ENCODE measurements at regions not wholly inside any gene's neighbourhood (a gene's known extent, or its start where the extent isn't known, plus 50 kb on each side); places are given as distances from the start of the nearest gene placed in this dataset.

DNA sequence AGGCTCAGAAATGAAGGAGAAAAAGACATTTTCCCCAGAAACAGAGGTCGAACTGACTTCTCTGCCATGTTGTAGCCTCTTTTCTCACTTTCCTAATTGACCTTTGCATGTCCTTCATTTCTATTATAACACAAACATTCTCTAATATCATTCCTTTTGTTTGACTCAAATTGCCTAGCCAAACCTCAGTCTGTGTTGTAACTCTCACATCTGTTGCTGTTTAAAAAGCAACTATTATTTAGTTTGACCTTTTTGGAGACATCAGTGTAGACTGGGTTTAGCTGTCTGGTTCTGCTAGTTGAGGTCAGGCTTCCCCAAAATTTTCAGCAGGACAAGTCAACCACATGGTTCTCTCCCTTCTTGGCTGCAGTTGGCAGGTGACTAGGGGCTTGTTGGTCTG, 371.5 kb downstream of the NLGN4Y start:
- 15 to 20% methylated on average over 1 of the region's 1 CpG for WGBS, 2 experiments (ENCODE audit: low coverage in 1 of 2, low lambda C conversion rate in 2 of 2, missing lambda C conversion rate in 2 of 2)
- H3K4me1 ChIP-seq (ENCODE audit: insufficient read depth): peaks cover 12% of the 10 kb centered on the region
- TF ChIP-seq EZH2phosphoT487 (IDR thresholded peaks at IDR 0.05; ENCODE audit: insufficient read depth, low read depth): no peak
- no peak for TF ChIP-seq EZH2 (IDR thresholded peaks at IDR 0.05; ENCODE audit: insufficient read depth, poor library complexity, severe bottlenecking)
- in situ Hi-C loops (cut with MboI): no loop called here
- no peaks in the 10 kb centered on the region for H4K20me1 ChIP-seq (ENCODE audit: insufficient read depth)
- no peaks in the 10 kb centered on the region for H3K36me3 ChIP-seq (ENCODE audit: low read depth)
- H3K9me3 ChIP-seq (ENCODE audit: low read depth): no peaks in the 10 kb centered on the region
- H3K4me2 ChIP-seq (ENCODE audit: unreplicated experiment): no peak overlapping the region
- no peak overlapping the region for H2AFZ ChIP-seq
- no peak overlapping the region for H3K9ac ChIP-seq
- H3K4me3 ChIP-seq: no peak overlapping the region
- no peaks in the 10 kb centered on the region for H3F3A ChIP-seq (ENCODE audit: insufficient read depth)
- H3K27ac ChIP-seq: no peak overlapping the region
- H3K9me2 ChIP-seq (ENCODE audit: insufficient read depth): no peaks in the 10 kb centered on the region
- DNase-seq: peak; percentile 57
- no peaks in the 10 kb centered on the region for H3K79me2 ChIP-seq (ENCODE audit: insufficient read depth)
- H3K27me3 ChIP-seq (replicated peaks; ENCODE audit: insufficient read depth): no peaks in the 10 kb centered on the region

DNA sequence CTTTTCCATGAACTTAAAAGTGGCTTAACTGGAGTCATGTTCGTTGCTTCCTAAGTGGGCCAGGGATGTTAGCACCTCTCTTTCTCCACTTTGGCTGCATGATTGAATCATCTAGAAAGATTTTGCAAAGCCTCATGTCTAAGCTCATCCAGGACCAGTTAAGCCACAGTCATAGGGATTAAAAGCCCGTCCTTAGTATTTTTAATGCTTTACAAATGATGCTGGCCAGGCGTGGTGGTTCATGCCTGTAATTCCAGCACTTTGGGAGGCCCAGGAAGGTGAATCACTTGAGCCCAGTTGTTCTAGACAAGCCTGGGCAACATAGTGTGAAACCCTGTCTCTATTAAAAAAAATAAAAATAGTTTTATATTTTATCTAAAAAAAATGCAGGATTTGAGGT, 381.6 kb downstream of the NLGN4Y start:
- Histone ChIP-seq H3K4me2 (ENCODE audit: unreplicated experiment) (no peak overlapping the region), H3K9me3 (ENCODE audit: low read depth) (no peaks in the 10 kb centered on the region), H3K79me2 (ENCODE audit: insufficient read depth) (no peaks in the 10 kb centered on the region), H2AFZ (no peak overlapping the region), H3K27me3 (replicated peaks; ENCODE audit: insufficient read depth) (no peaks in the 10 kb centered on the region), H3K36me3 (ENCODE audit: low read depth) (no peaks in the 10 kb centered on the region), H3K4me3 (no peak overlapping the region), H3K9me2 (ENCODE audit: insufficient read depth) (no peaks in the 10 kb centered on the region), H3K9ac (no peak overlapping the region), H3F3A (ENCODE audit: insufficient read depth) (no peaks in the 10 kb centered on the region), H4K20me1 (ENCODE audit: insufficient read depth) (no peaks in the 10 kb centered on the region), H3K4me1 (ENCODE audit: insufficient read depth) (no peaks in the 10 kb centered on the region), H3K27ac (no peak overlapping the region)
- no peak for DNase-seq
- TF ChIP-seq EZH2 (IDR thresholded peaks at IDR 0.05; ENCODE audit: insufficient read depth, poor library complexity, severe bottlenecking): no peak
- no peak for TF ChIP-seq EZH2phosphoT487 (IDR thresholded peaks at IDR 0.05; ENCODE audit: insufficient read depth, low read depth)
- WGBS, 2 experiments (ENCODE audit: low coverage in 1 of 2, low lambda C conversion rate in 2 of 2, missing lambda C conversion rate in 2 of 2): 66 to 80% methylated on average over 3 of the region's 3 CpGs
- in situ Hi-C loops (cut with MboI): no loop called here
